NCI-H2171 treated with DMSO at 0.1 percent for 48 hours (cell line): ENCODE measurements at regions not wholly inside any gene's neighbourhood (a gene's known extent, or its start where the extent isn't known, plus 50 kb on each side); places are given as distances from the start of the nearest gene placed in this dataset.
A peak's percentile ranks its signal among the peaks of the same experiment; 100 is the strongest.

Experiments used
- DNase-seq: peaks from one replicate; lab custom pipeline; 2025; lab: John Stamatoyannopoulos, UW

GRCh38 chr13:76091076-76091475, 454.9 kb downstream of the LMO7 start:
- no peak for DNase-seq

DNA sequence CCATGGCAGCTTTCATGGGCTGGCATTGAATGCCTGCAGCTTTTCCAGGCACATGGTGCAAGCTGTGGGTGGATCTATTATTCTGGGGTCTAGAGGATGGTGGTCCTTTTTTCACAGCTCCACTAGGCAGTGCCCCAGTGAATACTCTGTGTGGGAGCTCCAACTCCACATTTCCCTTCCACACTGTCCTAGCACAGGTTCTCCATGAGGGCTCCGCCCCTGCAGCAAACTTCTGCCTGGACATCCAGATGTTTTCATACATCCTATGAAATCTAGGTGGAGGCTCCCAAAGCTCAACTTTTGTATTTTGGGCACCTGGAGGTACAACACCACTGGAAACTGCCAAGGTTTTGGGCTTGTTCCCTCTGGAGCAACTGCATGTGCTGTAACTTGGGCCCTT, 450.6 kb downstream of the LMO7 start:
- DNase-seq, result no peak

GRCh38 chr13:76067850-76068249, 431.7 kb downstream of the LMO7 start:
- DNase-seq, result no peak

DNA sequence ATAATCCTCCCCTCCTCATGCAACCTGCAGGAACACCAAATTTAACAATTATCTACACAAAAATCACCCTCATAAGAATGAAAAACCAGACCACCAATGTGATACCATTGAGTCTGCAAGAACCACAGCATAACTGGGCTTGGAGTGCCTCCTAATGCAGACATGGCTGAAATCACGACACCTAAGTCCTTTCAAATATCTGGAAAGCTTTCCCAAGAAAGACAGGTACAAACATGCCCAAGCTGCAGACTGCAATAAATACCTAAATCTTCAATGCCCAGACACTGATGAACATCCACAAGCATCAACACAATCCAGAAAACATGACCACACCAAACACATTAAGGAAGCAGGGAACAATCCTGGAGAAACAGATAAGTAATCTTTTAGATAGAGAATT, 417.1 kb downstream of the LMO7 start:
- DNase-seq, result no peak

GRCh38 chr13:76049376-76049746, 413.2 kb downstream of the LMO7 start:
- no peak for DNase-seq

GRCh38 chr13:76048675-76049375, 412.7 kb downstream of the LMO7 start:
- DNase-seq, result no peak

DNA sequence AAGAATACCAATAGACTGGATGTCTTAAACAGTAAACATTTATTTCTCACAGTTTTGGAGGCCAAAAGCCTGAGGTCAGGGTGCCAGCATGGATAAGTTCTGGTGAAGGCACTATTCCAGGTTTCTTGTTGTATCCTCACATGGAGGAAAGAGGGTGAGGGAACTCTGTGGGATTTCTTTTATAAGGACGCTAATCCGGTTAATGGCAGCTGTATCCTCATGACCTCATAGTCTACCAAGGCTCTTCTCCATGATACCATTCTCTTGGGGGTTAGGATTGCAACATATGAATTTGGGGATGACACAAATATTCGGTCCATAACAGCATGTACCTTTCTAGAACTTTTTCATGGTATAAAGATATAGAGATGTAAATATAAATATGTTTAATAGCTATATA, 412.0 kb downstream of the LMO7 start:
- no peak for DNase-seq

- DNase-seq, result no peak
Measured at GRCh38 chr13:76043874-76044273, 407.7 kb downstream of the LMO7 start.

DNA sequence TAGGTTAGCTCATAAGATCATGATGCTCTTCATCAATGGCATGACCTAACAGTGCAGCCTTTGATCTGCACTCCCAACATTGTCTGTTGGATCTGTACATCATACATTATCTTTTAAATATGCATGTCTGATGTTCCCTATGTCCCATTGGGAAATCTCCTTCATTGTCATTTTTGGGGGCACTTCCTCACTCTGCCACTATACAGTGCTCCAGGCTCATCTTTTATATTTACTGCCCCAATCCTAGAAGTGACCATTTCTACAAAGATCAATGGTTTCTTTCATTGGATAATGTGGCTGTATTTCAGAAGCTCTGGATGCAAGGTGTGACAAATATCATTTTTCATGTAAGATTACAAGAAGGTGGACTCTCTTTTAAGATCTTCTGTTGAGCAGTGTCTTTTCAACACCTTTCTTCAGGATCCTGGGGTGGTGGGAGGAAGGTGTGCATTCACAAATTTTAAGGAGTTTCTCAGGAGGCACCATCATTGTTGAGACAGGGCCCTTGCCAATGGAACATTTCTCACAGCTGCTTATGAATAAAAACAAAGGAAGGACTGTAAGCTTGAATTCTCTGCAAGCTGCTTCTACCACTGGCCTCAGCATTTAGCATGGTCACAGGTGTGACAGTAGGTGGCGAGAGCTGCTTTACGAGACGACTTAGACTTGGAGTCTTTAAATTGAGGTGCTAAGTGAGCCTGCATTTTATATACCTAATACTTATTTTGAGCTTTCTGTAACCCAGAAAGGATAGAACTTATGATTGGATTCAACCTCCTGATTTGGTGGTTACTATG, 403.0 kb downstream of the LMO7 start:
- no peak for DNase-seq

DNA sequence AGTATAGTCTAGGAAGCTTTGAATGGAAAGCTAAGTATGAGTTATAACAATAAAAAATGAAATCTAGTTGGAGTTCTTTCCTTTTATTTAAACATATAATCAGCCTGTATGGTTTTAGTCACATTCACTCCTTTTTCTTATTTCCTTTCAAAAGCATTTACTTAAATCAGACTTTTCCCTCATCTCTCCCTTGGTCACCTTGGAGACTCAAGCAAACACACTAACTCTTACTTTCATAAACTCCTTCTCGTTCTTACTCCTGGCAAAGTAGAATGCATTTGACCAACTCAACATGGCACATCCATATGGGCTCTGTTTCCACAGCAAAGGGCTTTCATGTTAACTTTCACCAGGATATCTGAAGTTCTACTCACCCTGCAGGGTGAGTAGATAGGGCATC, 400.0 kb downstream of the LMO7 start:
- no peak for DNase-seq

GRCh38 chr13:76035711-76036110, 399.6 kb downstream of the LMO7 start:
- DNase-seq, result no peak

- no peak for DNase-seq
Measured at GRCh38 chr13:76029706-76030105, 393.6 kb downstream of the LMO7 start.

- no peak for DNase-seq
Measured at GRCh38 chr13:76029088-76029487, 393.0 kb downstream of the LMO7 start.

- no peak for DNase-seq
Measured at GRCh38 chr13:76027131-76027530, 391.0 kb downstream of the LMO7 start.

DNA sequence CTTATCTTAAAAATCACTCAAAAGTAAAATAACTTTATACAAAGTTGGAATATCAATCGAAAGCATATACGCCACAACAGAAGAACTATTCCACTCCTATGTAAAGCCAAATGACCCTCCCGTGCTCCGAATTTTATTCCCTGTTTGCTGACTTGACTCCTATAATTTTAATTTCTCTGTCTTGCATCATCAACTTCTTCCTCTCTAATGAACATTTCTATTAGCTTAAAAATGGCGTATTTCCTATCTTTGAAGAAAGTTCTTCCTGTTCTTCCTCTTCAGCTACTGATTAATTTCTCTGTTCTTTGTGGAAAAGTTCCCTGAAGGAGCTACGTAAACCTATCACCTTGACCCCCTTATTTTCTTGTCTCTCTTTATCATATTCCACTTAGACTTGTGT, 389.3 kb downstream of the LMO7 start:
- no peak for DNase-seq

GRCh38 chr13:76024151-76024550, 388.0 kb downstream of the LMO7 start:
- no peak for DNase-seq

GRCh38 chr13:76023652-76024051, 387.5 kb downstream of the LMO7 start:
- no peak for DNase-seq

DNA sequence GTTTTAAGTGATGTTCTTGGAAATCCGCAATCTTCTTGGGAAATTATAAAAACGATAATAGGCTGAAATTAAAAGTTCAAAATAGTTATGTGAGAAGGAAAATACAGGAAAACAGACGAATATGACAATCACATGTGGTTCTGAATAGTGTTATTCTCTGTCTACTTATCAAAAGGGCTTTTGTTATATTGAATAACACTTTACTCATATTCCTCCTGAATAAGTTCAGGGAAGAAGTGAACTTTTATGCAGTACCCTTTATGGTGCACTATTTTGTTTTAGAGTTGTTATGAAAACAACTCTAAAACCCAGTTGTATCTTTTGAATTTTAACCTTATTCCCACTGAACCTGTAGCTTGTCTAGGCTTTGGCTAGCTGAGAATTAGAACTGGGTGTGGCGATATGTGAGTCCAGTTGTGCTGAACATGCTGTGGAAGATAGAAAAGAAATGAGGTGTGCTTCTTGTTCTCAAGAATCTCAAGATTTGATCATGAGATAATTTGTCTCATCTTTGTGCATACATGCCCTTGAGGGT, 384.4 kb downstream of the LMO7 start:
- no peak for DNase-seq

DNA sequence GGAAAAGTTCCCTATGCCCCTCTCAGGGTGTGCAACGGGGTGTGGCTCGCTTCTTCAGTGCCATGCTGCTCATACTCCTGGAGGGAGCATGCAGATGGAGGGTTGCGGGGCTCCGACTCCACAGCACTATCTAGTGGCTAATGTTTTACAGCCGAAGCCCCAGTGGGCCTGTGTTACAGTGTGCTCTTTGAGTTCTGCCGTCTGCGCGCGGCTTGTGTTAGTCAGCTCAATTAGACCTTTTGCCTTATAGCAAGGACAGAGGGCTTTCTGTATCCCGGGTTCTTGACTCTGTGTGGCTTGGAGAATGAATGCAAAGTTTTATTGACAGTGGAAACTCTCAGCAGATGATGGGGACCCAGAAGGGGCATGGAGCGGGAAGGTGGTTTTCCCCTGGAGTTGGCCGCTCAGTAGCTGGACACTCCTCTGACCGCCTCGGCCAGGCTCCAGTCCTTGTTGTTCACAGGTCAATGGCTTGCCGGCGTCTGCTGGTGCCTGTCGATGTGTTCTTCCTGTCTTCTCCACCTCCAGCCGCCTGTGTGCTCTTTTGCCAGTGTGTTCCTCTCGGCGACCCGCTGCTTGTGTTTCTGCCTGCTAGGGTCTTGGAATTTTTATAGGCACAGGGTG, 383.4 kb downstream of the LMO7 start:
- DNase-seq, result no peak

DNA sequence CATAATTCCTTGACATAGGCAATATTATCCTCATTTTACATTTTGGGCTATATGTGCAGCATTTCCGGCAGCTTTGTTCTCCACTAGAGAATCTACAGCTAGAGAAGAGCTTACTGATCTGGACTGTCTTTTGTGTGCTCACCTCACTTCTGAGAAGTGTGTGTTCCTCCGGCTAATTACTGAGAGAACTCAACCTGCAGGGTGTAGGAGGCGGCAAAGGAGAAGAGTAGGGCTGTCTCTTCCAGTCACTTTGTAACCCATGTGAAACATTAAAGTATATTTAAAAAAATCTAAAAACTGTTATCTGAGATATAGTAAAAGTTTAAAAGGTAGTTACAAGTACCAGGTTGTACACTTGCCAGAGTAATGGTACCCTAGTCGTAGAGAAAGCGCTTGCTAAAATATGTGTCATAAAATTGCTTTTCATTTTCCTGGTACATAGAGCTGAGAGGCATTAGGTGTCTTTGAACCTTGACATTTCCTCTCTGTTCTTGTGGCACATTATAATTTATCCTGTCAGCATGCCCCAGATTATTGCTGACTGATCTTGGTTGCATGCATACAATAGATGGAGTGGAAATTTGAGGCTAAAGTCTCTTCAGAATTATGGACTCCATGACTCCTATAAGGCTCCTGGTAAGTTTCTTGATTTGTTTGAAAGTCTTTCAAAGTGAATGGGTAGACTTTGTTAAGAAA, 381.9 kb downstream of the LMO7 start:
- DNase-seq, result no peak

- peak; percentile 4 for DNase-seq
Measured at GRCh38 chr13:76016799-76017400, 380.8 kb downstream of the LMO7 start.
